ENCODE measurements at regions not wholly inside any gene's neighbourhood (a gene's known extent, or its start where the extent isn't known, plus 50 kb on each side); places are given as distances from the start of the nearest gene placed in this dataset.
"Not testable (repeated sequence)": the region's sequence is repeated elsewhere in the genome, so short reads cannot be mapped to it uniquely, and the experiment has no call there.

GRCh38 chr1:233722212-233722979 is 108.5 kb downstream of the KCNK1 start:
- no peak for DNase-seq

DNA sequence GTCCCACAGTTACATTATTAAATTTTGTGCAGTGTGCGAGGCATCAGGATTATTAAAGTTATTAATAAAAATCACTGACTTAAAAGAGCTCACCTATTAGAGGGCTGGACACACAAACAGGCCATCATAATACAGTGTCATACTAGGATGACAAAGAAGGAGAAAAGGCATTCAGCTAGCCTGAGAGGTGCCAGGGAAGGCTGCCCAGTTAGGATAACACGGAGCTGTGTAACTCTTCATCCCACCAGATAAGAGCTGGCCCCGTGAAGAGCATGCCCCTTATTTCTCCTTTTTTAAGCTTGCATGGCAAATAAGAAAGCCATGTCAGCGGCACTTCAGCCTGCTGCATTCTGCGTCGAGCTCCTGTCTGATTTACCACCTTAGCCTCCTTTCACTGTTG is 109.5 kb downstream of the KCNK1 start:
- DNase-seq: no peak

DNA sequence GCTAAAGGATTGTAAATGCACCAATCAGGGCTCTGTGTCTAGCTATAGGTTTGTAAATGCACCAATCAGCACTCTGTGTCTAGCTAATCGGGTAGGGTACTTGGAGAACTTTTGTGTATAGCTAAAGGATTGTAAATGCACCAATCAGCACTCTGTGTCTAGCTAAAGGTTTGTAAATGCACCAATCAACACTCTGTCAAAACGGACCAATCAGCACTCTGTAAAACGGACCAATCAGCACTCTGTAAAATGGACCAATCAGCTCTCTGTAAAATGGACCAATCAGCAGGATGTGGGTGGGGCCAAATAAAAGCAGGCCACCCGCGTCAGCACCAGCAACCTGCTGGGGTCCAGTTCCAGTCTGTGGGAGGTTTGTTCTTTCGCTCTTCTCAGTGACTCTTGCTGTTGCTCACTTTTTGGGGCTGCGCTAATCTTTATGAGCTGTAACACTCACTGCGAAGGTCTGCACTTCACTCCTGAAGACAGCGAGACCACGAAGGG is 110.3 kb downstream of the KCNK1 start:
- not testable (repeated sequence) for DNase-seq

DNA sequence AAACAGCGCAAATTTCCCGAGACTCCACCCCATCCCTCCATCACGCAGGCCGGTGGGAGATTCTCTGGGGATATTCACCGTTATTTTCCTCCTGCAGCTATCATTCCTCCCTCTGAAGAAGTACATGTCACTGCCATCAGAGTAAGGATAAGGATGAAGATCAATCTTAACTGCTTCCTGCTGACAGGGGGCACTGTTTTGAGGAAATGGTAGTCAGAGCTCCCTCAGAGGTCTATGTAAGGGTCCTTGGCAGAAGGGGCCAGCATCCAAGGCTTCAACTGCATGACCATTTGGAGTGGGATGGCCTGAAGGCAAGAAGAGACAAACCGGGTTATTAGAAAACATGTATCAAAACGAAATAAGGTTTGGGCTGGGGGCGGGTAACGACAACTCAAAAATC is 111.5 kb downstream of the KCNK1 start:
- no peak for DNase-seq

DNA sequence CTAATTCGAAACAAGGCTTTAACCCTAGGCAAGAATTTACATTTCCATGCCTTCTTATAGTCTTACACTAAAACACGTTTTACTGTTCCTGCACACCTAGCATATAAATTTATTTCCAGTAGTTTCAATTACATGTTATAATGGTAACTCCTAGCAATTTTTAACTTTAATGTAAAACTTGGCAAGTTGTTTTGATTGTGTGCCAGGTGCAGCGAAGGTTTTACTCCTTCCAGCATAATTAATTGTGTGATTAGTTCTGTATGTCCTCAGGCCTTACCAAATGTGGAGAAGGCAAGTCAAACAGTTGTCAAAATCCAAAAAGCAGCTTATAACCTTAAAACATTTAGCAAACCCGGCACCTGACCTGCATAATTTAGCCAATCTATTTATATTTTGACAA is 114.8 kb downstream of the KCNK1 start:
- DNase-seq: no peak

- no peak for DNase-seq
Observed at GRCh38 chr1:233730380-233730779, 116.5 kb downstream of the KCNK1 start.

GRCh38 chr1:233730809-233731208 is 116.9 kb downstream of the KCNK1 start:
- DNase-seq: no peak

GRCh38 chr1:233732206-233732605 is 118.3 kb downstream of the KCNK1 start:
- DNase-seq: no peak

DNA sequence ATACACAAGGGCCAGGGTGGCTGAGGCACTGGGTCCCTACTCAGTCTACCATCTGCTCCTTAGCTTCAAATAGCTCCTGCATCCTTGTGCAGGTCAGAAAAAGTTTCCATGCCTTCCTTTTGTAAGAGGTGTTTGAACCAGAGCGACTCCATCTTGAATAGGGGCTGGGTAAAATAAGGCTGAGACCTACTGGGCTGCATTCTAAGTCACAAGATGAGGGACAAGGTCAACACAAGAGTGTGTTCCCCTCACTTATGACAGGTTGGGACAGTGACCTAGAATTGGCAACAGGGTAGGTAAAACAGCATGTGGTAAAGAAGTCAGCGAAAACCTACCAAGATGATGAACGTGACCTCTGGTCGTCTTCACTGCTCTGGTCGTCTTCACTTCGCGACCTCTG is 120.5 kb downstream of the KCNK1 start:
- no peak for DNase-seq

GRCh38 chr1:233735331-233735730 is 121.4 kb downstream of the KCNK1 start:
- DNase-seq: no peak

- DNase-seq: no peak
Observed at GRCh38 chr1:233735847-233736246, 121.9 kb downstream of the KCNK1 start.

DNA sequence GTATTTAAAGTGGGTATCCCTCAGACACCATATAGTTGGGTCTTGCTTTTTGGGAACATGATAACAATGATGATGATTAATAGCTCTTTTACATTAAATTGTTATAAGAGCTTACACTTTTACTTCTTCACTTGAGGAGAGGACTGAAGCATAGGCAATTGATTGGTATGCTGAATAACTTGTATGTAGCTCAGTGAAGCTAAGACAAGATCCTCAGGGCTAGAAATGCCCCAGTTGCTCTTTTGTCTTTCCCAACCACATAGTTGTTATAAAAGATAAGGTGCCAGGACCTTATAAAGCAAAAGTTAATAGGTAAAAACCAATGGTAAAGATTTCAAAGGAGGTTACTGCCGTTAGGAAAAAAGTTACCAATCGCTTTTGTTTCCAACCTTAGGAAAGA is 123.4 kb downstream of the KCNK1 start:
- DNase-seq: no peak

DNA sequence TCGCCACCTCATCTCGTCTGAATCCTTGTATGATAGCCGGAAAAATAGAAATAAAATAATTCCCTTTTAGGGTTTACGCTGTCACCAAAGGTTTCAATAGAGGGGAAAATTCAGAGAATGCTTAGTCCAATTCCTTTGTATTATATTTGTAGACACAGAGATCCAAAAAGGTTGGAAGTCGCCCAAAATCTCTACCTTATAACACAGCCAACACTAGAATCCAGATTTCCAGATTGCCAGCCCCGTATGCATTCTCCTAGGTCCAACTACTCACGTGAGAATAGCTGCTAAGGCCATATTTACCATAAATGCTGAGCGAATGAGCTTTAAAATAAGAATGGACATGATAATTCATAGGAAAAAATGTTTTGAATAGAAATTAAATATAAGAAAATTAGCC is 124.5 kb downstream of the KCNK1 start:
- no peak for DNase-seq

- DNase-seq: no peak
Observed at GRCh38 chr1:233738850-233739249, 124.9 kb downstream of the KCNK1 start.

DNA sequence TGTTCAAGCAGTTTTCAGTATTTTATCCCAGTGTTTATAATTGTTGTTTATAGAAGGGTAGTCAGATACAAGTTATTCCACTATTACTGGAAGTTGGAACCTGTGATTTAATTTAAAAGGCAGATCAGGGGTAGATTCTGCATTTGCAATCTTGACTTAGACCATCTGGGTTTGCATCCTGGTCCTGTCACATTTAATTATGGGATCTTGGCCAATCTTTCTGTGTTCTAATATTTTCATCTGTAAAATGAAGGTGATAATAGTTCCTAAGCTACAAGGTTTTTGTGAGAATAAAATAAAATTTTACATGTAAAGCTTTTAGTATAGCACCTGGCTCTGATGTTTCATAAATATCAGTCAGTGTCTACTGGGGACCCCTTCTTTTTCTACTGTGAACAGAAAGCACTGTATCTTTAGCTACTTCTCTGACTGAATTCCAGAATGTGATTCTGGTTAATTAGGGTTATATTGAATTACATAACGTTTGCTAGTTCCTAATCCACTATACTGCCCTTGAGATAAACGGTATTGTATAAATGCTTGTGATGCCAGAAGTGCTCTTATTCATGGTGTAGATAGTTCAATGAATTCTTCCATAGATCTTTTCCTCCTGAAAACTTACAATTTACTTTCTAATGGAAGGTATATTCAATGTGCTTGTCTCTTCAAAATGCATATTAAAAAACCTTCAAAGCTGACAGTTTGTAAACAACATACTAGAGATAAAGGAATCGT is 131.0 kb downstream of the KCNK1 start:
- no peak for DNase-seq

GRCh38 chr1:233750139-233750538 is 136.2 kb downstream of the KCNK1 start:
- DNase-seq: no peak

GRCh38 chr1:233759665-233760064 is 144.8 kb upstream of the SLC35F3 start:
- no peak for DNase-seq

- DNase-seq: not testable (repeated sequence)
Observed at GRCh38 chr1:233764304-233764703, 140.2 kb upstream of the SLC35F3 start.

GRCh38 chr1:233777566-233777965 is 126.9 kb upstream of the SLC35F3 start:
- DNase-seq: no peak

DNA sequence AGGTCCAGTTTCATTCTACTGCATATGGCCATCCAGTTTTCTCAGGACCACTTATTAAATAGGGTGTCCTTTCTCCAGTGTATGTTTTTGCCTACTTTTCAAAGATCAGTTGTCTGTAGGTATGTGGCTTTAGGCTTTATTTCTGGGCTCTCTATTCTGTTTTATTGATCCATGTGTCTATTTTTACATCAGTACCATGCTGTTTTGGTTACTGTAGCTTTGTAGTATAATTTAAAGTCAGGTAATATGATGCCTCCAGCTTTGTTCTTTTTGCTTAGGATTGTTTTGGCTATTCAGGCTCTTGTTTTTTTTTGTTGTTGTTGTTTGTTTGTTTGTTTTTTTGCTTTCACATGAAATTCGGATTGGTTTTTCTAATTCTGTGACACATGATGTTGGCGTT is 124.4 kb upstream of the SLC35F3 start:
- no peak for DNase-seq

DNA sequence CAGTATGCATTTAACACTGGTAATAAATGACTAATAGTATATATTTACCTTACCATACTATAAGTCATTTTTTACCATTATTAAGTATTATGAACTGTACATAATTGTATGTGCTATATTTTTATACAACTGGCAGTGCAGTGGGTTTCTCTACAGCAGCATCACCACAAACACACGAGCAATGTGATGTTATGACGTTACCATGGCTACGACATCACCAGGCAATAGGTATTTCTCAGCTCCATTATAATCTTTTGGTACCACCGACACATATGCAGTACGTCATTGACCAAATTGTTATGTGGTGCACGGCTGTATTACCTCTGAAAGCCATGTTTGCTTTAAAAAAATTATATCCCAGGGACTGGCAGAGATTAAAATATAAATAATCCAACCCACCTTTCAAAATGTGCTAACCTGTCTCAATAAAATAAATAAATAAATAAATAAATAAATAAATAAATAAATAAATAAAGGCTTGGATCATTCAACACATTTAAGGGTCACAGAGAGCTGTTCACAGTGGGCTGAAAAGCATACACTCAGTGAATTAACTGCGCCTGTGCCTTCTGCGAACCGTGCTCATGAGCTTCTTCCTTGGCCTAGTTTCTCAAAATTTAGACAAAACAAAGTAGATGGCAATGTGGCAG is 121.4 kb upstream of the SLC35F3 start:
- no peak for DNase-seq

- DNase-seq: no peak
Observed at GRCh38 chr1:233787599-233787998, 116.9 kb upstream of the SLC35F3 start.

- no peak for DNase-seq
Observed at GRCh38 chr1:233788687-233789086, 115.8 kb upstream of the SLC35F3 start.

- no peak for DNase-seq
Observed at GRCh38 chr1:233790121-233790520, 114.4 kb upstream of the SLC35F3 start.
